Peyer's patch (tissue), 4 donors: ENCODE measurements at regions not wholly inside any gene's neighbourhood (a gene's known extent, or its start where the extent isn't known, plus 50 kb on each side); places are given as distances from the start of the nearest gene placed in this dataset.
A peak's percentile ranks its signal among the peaks of the same experiment; 100 is the strongest.

Source experiments
- DNase-seq, 3 donors: peaks; one replicate each; pipeline ENCODE4 v3.0.0-alpha.2; 2017 to 2019
- H3K27ac ChIP-seq, 4 donors: fragments of 200-600 bp; sonication (generic); one replicate each; pipeline ENCODE4 v1.5.1; 2016 to 2019
- H3K27me3 ChIP-seq, 2 donors: fragments of 200-600 bp; sonication (generic); one replicate each; pipeline ENCODE4 v1.5.1; 2019
- H3K36me3 ChIP-seq, 3 donors: fragments of 200-600 bp; sonication (generic); one replicate each; pipeline ENCODE4 v1.5.1; 2016 to 2019
- H3K4me1 ChIP-seq, 4 donors: fragments of 200-600 bp; sonication (generic); one replicate each; pipeline ENCODE4 v1.5.1; 2016 to 2019
- H3K4me3 ChIP-seq, 4 donors: fragments of 200-600 bp; sonication (generic); 1 replicate in 3 of 4; 2 replicates in 1 of 4; pipeline ENCODE4 v1.5.1; 2016 to 2019; ENCODE audit warnings: mild to moderate bottlenecking in 1 of 4
- H3K9me3 ChIP-seq, 4 donors: fragments of 200-600 bp; sonication (generic); one replicate each; pipeline ENCODE4 v1.5.1; 2016 to 2019; ENCODE audit warnings: mild to moderate bottlenecking in 1 of 4
- CTCF ChIP-seq, 6 experiments: fragments of 450-650 bp in 4 of 6; fragments of 200-600 bp in 2 of 6; sonication (generic) in 1 of 6; IDR thresholded peaks; one replicate each; pipeline ENCODE4 v1.5.1; 2017 to 2019; ENCODE audit warnings: antibody characterized with exemption in 6 of 6, mild to moderate bottlenecking in 3 of 6, moderate library complexity in 1 of 6
- POLR2A ChIP-seq, 2 donors: fragments of 450-650 bp; IDR thresholded peaks; one replicate each; pipeline ENCODE4 v1.5.1; 2017; ENCODE audit warnings: antibody characterized with exemption in 2 of 2, mild to moderate bottlenecking in 2 of 2, moderate library complexity in 2 of 2

DNA sequence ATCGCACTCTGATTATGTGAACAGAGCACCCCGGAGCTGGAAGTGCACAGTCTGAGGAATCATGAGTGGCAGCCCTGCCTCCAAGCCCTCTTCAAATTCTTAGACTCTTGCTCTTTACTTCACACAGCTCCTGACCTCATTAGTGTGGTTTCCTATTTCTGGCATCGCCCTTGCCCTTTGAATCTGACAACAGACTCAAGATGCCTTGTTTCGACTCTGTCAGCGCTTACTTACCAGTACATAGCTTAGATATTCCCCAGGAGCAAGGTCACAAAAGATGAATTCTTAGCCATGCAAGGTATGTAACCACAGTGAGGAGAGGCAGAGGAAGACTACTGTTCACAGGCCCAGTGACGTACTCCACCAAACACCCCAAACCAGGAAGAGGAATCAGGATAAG, 167.2 kb downstream of the KDR start:
- no peaks in the 10 kb centered on the region for H3K4me1 ChIP-seq
- no peaks in the 10 kb centered on the region for H3K36me3 ChIP-seq
- DNase-seq, result no peak
- no peaks in the 10 kb centered on the region for H3K9me3 ChIP-seq
- TF ChIP-seq POLR2A (IDR thresholded peaks at IDR 0.05) (no peak), CTCF (IDR thresholded peaks at IDR 0.05) (no peak)
- no peak overlapping the region for H3K27ac ChIP-seq
- no peak overlapping the region for H3K4me3 ChIP-seq
- H3K27me3 ChIP-seq, result no peaks in the 10 kb centered on the region

- no peaks in the 10 kb centered on the region for H3K36me3 ChIP-seq
- H3K27me3 ChIP-seq, result no peaks in the 10 kb centered on the region
- no peak overlapping the region for H3K4me3 ChIP-seq
- DNase-seq, result no peak
- no peaks in the 10 kb centered on the region for H3K9me3 ChIP-seq
- TF ChIP-seq POLR2A (IDR thresholded peaks at IDR 0.05), result no peak
- no peak for TF ChIP-seq CTCF (IDR thresholded peaks at IDR 0.05)
- H3K27ac ChIP-seq, result no peak overlapping the region
- no peaks in the 10 kb centered on the region for H3K4me1 ChIP-seq
Observed at GRCh38 chr4:54954656-54955388, 170.6 kb downstream of the KDR start.

GRCh38 chr4:54946741-54947140, 178.7 kb downstream of the KDR start:
- Histone ChIP-seq H3K4me3 (no peak overlapping the region), H3K36me3 (no peaks in the 10 kb centered on the region), H3K27me3 (no peaks in the 10 kb centered on the region), H3K9me3 (no peaks in the 10 kb centered on the region), H3K4me1 (peaks cover 0 to 5% (median 0%) of the 10 kb centered on the region in 4 donors), H3K27ac (no peak overlapping the region)
- TF ChIP-seq CTCF (IDR thresholded peaks at IDR 0.05), result no peak
- no peak for TF ChIP-seq POLR2A (IDR thresholded peaks at IDR 0.05)
- no peak for DNase-seq

DNA sequence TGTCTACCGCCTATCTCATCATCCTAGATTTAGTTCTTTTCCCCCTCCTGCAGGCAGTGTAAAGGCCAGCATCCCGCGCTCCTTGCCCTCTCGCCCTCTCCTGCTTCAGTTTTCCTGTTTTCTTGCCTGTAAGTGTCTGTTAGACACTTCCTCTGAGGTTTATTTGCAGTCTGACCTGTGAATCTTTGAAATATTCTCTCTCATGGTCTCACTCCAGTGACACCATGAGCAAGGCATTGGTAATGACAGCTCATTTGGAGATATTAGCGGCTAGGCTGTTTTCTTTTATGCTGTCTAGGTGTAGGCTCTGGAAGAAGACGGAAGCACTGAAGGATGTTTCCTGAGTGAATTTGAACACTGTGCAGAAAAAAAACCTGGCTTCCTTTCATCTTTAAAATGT, 179.6 kb downstream of the KDR start:
- Histone ChIP-seq H3K9me3 (no peaks in the 10 kb centered on the region), H3K4me1 (peaks cover 0 to 6% (median 0%) of the 10 kb centered on the region in 4 donors)
- no peak for DNase-seq

GRCh38 chr4:54942721-54943120, 182.7 kb downstream of the KDR start:
- no peak for DNase-seq
- no peaks in the 10 kb centered on the region for H3K27me3 ChIP-seq
- no peak for TF ChIP-seq CTCF (IDR thresholded peaks at IDR 0.05)
- H3K4me3 ChIP-seq, result no peak overlapping the region
- no peaks in the 10 kb centered on the region for H3K36me3 ChIP-seq
- H3K9me3 ChIP-seq, result no peaks in the 10 kb centered on the region
- peaks cover 0 to 6% (median 0%) of the 10 kb centered on the region in 4 donors for H3K4me1 ChIP-seq
- H3K27ac ChIP-seq, result peak overlapping the region in 1 of 4 donors; percentile 5

More for the DNA sequence above, 179.6 kb downstream of the KDR start:
- Histone ChIP-seq H3K4me3 (no peak overlapping the region), H3K36me3 (no peaks in the 10 kb centered on the region), H3K27ac (no peak overlapping the region), H3K27me3 (no peaks in the 10 kb centered on the region)
- no peak for TF ChIP-seq CTCF (IDR thresholded peaks at IDR 0.05)
- TF ChIP-seq POLR2A (IDR thresholded peaks at IDR 0.05), result no peak
